Activated T-cell treated with anti-CD3 and anti-CD28 coated beads for 48 hours (primary cell): ENCODE measurements at regions not wholly inside any gene's neighbourhood (a gene's known extent, or its start where the extent isn't known, plus 50 kb on each side); places are given as distances from the start of the nearest gene placed in this dataset.

ENCODE experiments used
- DNase-seq: peaks from one replicate; pipeline ENCODE4 v3.0.0-alpha.2; 2020; ENCODE audit warnings: low read depth

- no peak for DNase-seq
These were observed 330.5 kb downstream of the BUD13 start for GRCh38 chr11:116442238-116442752.

GRCh38 chr11:116439361-116439677 is 333.5 kb downstream of the BUD13 start:
- DNase-seq: no peak

- no peak for DNase-seq
These were observed 334.0 kb downstream of the BUD13 start for GRCh38 chr11:116438651-116439360.

- DNase-seq: no peak
These were observed 337.8 kb downstream of the BUD13 start for GRCh38 chr11:116434986-116435385.

GRCh38 chr11:116432301-116432700 is 340.5 kb downstream of the BUD13 start:
- DNase-seq: no peak

GRCh38 chr11:116431842-116432241 is 340.9 kb downstream of the BUD13 start:
- no peak for DNase-seq

GRCh38 chr11:116428638-116428975 is 344.2 kb downstream of the BUD13 start:
- no peak for DNase-seq

GRCh38 chr11:116427903-116428637 is 344.7 kb downstream of the BUD13 start:
- no peak for DNase-seq

GRCh38 chr11:116427337-116427902 is 345.4 kb downstream of the BUD13 start:
- DNase-seq: no peak

GRCh38 chr11:116426761-116427160 is 346.0 kb downstream of the BUD13 start:
- no peak for DNase-seq

- no peak for DNase-seq
These were observed 348.0 kb downstream of the BUD13 start for GRCh38 chr11:116424615-116425261.

GRCh38 chr11:116422956-116423600 is 349.7 kb downstream of the BUD13 start:
- no peak for DNase-seq

GRCh38 chr11:116422556-116422955 is 350.2 kb downstream of the BUD13 start:
- no peak for DNase-seq

- no peak for DNase-seq
These were observed 351.1 kb downstream of the BUD13 start for GRCh38 chr11:116421529-116422185.

- DNase-seq: no peak
These were observed 351.8 kb downstream of the BUD13 start for GRCh38 chr11:116420770-116421528.

GRCh38 chr11:116420030-116420429 is 352.8 kb downstream of the BUD13 start:
- DNase-seq: no peak

GRCh38 chr11:116418388-116419041 is 354.3 kb downstream of the BUD13 start:
- DNase-seq: no peak

- no peak for DNase-seq
These were observed 355.9 kb downstream of the BUD13 start for GRCh38 chr11:116416852-116417251.

GRCh38 chr11:116415095-116415494 is 357.7 kb downstream of the BUD13 start:
- DNase-seq: no peak

GRCh38 chr11:116414357-116414880 is 358.4 kb downstream of the BUD13 start:
- DNase-seq: no peak
